ENCODE measurements at regions not wholly inside any gene's neighbourhood (a gene's known extent, or its start where the extent isn't known, plus 50 kb on each side); places are given as distances from the start of the nearest gene placed in this dataset.

- no peak overlapping the region for H2BK5ac ChIP-seq (ENCODE audit: low read depth, low read length, poor library complexity, severe bottlenecking)
- no peak overlapping the region for H3K14ac ChIP-seq (replicated peaks; ENCODE audit: low read depth, low read length)
- WGBS, 2 experiments (ENCODE audit: extremely low coverage in 2 of 2, insufficient read length in 1 of 2): no CpG with 5 or more reads among the region's 3 CpGs
- dilution Hi-C loops (cut with HindIII; ENCODE audit: low sequenced_read_pairs, unreplicated experiment) (no loop called here), in situ Hi-C loops (cut with MboI; ENCODE audit: low sequenced_read_pairs) (no loop called here), intact Hi-C loops (cut with micrococcal nuclease) (no loop called here)
- no peak overlapping the region for H4K5ac ChIP-seq (ENCODE audit: low read depth, low read length)
- no peak overlapping the region for H4K91ac ChIP-seq (ENCODE audit: insufficient read depth, low read depth, low read length)
- peak; percentile 28 for DNase-seq
- no peak overlapping the region for H2AK5ac ChIP-seq (ENCODE audit: low read depth, low read length)
- no peak overlapping the region for H2BK15ac ChIP-seq (ENCODE audit: low read depth, low read length)
- ChIA-PET CTCF (no interaction called here), POLR2A (ENCODE audit: unreplicated experiment) (no interaction called here)
- no peak overlapping the region for H3K23ac ChIP-seq (ENCODE audit: low read depth, low read length)
- no peak overlapping the region for H3K4me2 ChIP-seq (ENCODE audit: low read depth, low read length)
- H3K18ac ChIP-seq (ENCODE audit: low read depth, low read length): no peak overlapping the region
- no peaks in the 10 kb centered on the region for H3K9me3 ChIP-seq (ENCODE audit: control insufficient read depth, insufficient read depth, low read length)
- no peaks in the 10 kb centered on the region for H3K36me3 ChIP-seq (ENCODE audit: control insufficient read depth, insufficient read depth, low read length)
- no peak overlapping the region for H2BK120ac ChIP-seq (ENCODE audit: low read depth, low read length)
- H3K9ac ChIP-seq (ENCODE audit: low read depth, low read length): no peak overlapping the region
- H3K4me1 ChIP-seq (ENCODE audit: control insufficient read depth, insufficient read depth, low read length): no peaks in the 10 kb centered on the region
- no peak overlapping the region for H3K27ac ChIP-seq (ENCODE audit: insufficient read depth, low read length)
- peak; percentile 63 for ATAC-seq (ENCODE audit: low read depth)
- no peak overlapping the region for H3K56ac ChIP-seq (ENCODE audit: extremely low read depth, insufficient read depth, low read length)
- H3K4me3 ChIP-seq (ENCODE audit: insufficient read depth, low read depth, low read length): no peak overlapping the region
- no peaks in the 10 kb centered on the region for H3K27me3 ChIP-seq (ENCODE audit: control insufficient read depth, insufficient read depth, low read length)
- no peaks in the 10 kb centered on the region for H3K9me1 ChIP-seq (ENCODE audit: insufficient read depth, low read length)
- no peak overlapping the region for H2AFZ ChIP-seq (replicated peaks; ENCODE audit: low read length, poor library complexity)
- no TSS peak for BruUV-seq (replicated peaks)
- TF ChIP-seq CEBPB (IDR thresholded peaks at IDR 0.05; ENCODE audit: low read depth, low read length) (no peak), SMC3 (IDR thresholded peaks at IDR 0.05; ENCODE audit: low read depth, low read length) (no peak), RCOR1 (IDR thresholded peaks at IDR 0.05; ENCODE audit: insufficient replicate concordance, low read length) (no peak), USF2 (IDR thresholded peaks at IDR 0.05; ENCODE audit: low read depth, low read length) (no peak), MAFK (IDR thresholded peaks at IDR 0.05; ENCODE audit: low read depth, low read length) (no peak), FOS (IDR thresholded peaks at IDR 0.05; ENCODE audit: low read depth, low read length) (no peak), NFE2L2 (IDR thresholded peaks at IDR 0.05; ENCODE audit: low read depth, low read length) (no peak), RFX5 (IDR thresholded peaks at IDR 0.05; ENCODE audit: low read depth, low read length) (no peak), MAZ (IDR thresholded peaks at IDR 0.05; ENCODE audit: borderline replicate concordance, low read depth, low read length) (no peak), RAD21 (IDR thresholded peaks at IDR 0.05; ENCODE audit: low read length) (no peak), CHD1 (IDR thresholded peaks at IDR 0.05; ENCODE audit: low read depth, low read length) (no peak), MXI1 (IDR thresholded peaks at IDR 0.05; ENCODE audit: borderline replicate concordance, low read depth, low read length) (no peak), POLR2A (IDR thresholded peaks at IDR 0.05; ENCODE audit: low read depth, low read length) (no peak), BHLHE40 (IDR thresholded peaks at IDR 0.05; ENCODE audit: low read depth, low read length) (no peak), ELK1 (IDR thresholded peaks at IDR 0.05; ENCODE audit: borderline replicate concordance, low read depth, low read length) (no peak), CTCF (conservative IDR thresholded peaks at IDR 0.05; ENCODE audit: low read depth, low read length) (no peak)
- H2AK9ac ChIP-seq (replicated peaks; ENCODE audit: low read depth, low read length, poor library complexity): no peak overlapping the region
- no peak overlapping the region for H2BK20ac ChIP-seq (ENCODE audit: low read depth, low read length)
- H3K4ac ChIP-seq (ENCODE audit: low read depth, low read length): no peak overlapping the region
- no peak overlapping the region for H4K8ac ChIP-seq (ENCODE audit: low read depth in 2 of 2, low read length in 2 of 2)
- no peaks in the 10 kb centered on the region for H4K20me1 ChIP-seq (ENCODE audit: insufficient read depth, low read length)
- H3K79me1 ChIP-seq (ENCODE audit: low read depth in 1 of 2, low read length in 2 of 2): no peaks in the 10 kb centered on the region
Observed at GRCh38 chr18:76604935-76605240, 109.8 kb upstream of the ZNF516 start.

Data from IMR-90 (cell line).